A549 (cell line): ENCODE measurements at regions not wholly inside any gene's neighbourhood (a gene's known extent, or its start where the extent isn't known, plus 50 kb on each side); places are given as distances from the start of the nearest gene placed in this dataset.

ENCODE experiments used
- ATAC-seq, 2 experiments: fragments of 200-7000 bp in 1 of 2; fragments of >200 bp in 1 of 2; cut with Nextera tagmentation in 1 of 2; cut with Tn5 transposase in 1 of 2; 3 replicates each; pipeline versions ENCODE4 v1.8.0 to v1.9.1; 2018 to 2020; ENCODE audit warnings: mild to moderate bottlenecking in 1 of 2, moderate library complexity in 1 of 2
- CTCF ChIA-PET: fragments of 300-600 bp; sonication (Branson Sonifier 250); formaldehyde crosslinking; extraction: SDS; loops from one replicate; lab custom pipeline; 2021; ENCODE audit warnings: antibody characterized with exemption, inconsistent platforms; lab: Yijun Ruan, JAX
- POLR2A ChIA-PET: fragments of 350-600 bp; formaldehyde crosslinking; extraction: SDS; loops from one replicate; lab custom pipeline; 2021; ENCODE audit warnings: antibody characterized with exemption, inconsistent platforms; lab: Yijun Ruan, JAX
- DNase-seq, 2 experiments: peaks; one replicate each; pipeline versions ENCODE4 v3.0.0 to v3.0.0-alpha.2; 2011 to 2016; ENCODE audit warnings: low read depth in 1 of 2, low spot score in 1 of 2
- FAIRE-seq: peaks from 2 replicates; lab custom pipeline; 2011; peaks lifted over from hg19 to GRCh38; lab: Jason Lieb, UNC
- H3K27ac ChIP-seq, 2 experiments: fragments of >200 bp; sonication (Bioruptor Twin); formaldehyde crosslinking; 3 replicates each; pipeline ENCODE4 v1.5.1; 2016 to 2017
- H3K4me1 ChIP-seq: fragments of >200 bp; sonication (Bioruptor Twin); formaldehyde crosslinking; 3 replicates; pipeline ENCODE4 v1.6.1; 2016
- H3K4me2 ChIP-seq: fragments of >200 bp; sonication (Bioruptor Twin); formaldehyde crosslinking; 3 replicates; pipeline ENCODE4 v1.6.1; 2016
- H3K4me3 ChIP-seq: fragments of >200 bp; sonication (Bioruptor Twin); formaldehyde crosslinking; 3 replicates; pipeline ENCODE4 v1.5.1; 2016
- H3K9me3 ChIP-seq: fragments of >200 bp; sonication (Bioruptor Twin); formaldehyde crosslinking; 3 replicates; pipeline ENCODE4 v1.6.1; 2016
- BCL3 ChIP-seq: fragments of >200 bp; sonication (Bioruptor Twin); formaldehyde crosslinking; IDR thresholded peaks from 3 replicates; pipeline ENCODE4 v1.6.1; 2016
- CBX2 ChIP-seq: fragments of 200-600 bp; sonication (generic); IDR thresholded peaks from 2 replicates; pipeline ENCODE4 v1.6.1; 2016; ENCODE audit warnings: low read depth, mild to moderate bottlenecking, borderline replicate concordance
- CBX8 ChIP-seq: fragments of 200-600 bp; sonication (generic); IDR thresholded peaks from 2 replicates; pipeline ENCODE4 v1.6.1; 2016
- CEBPB ChIP-seq, 2 experiments: fragments of >200 bp in 1 of 2; sonication (Bioruptor Twin) in 1 of 2; formaldehyde crosslinking in 1 of 2; IDR thresholded peaks; 2 replicates each; pipeline ENCODE4 v1.6.1; 2012 to 2016
- CHD4 ChIP-seq: fragments of 200-600 bp; sonication (generic); IDR thresholded peaks from 2 replicates; pipeline ENCODE4 v1.6.1; 2016; ENCODE audit warnings: antibody characterized with exemption, mild to moderate bottlenecking, borderline replicate concordance
- E2F6 ChIP-seq: IDR thresholded peaks from 2 replicates; pipeline ENCODE4 v1.6.1; 2012; ENCODE audit warnings: low read depth, borderline replicate concordance
- EHF ChIP-seq: fragments of 250-450 bp; sonication (Bioruptor Pico); IDR thresholded peaks from 2 replicates; pipeline ENCODE4 v1.5.0; 2020; ENCODE audit warnings: mild to moderate bottlenecking
- EHMT2 ChIP-seq: fragments of 200-600 bp; sonication (generic); IDR thresholded peaks from 2 replicates; pipeline ENCODE4 v1.6.1; 2016; ENCODE audit warnings: antibody characterized with exemption, low read depth, mild to moderate bottlenecking, moderate library complexity
- EP300 ChIP-seq, 2 experiments: fragments of >200 bp; sonication (Bioruptor Twin); formaldehyde crosslinking; IDR thresholded peaks; 2 replicates in 1 of 2; 3 replicates in 1 of 2; pipeline ENCODE4 v1.6.1; 2016 to 2017
- HES2 ChIP-seq: fragments of >200 bp; sonication (Bioruptor Twin); formaldehyde crosslinking; IDR thresholded peaks from 2 replicates; pipeline ENCODE4 v1.6.1; 2016
- JUNB ChIP-seq: fragments of >200 bp; sonication (Bioruptor Twin); formaldehyde crosslinking; IDR thresholded peaks from 2 replicates; pipeline ENCODE4 v1.6.1; 2016
- MAX ChIP-seq: IDR thresholded peaks from 2 replicates; pipeline ENCODE4 v1.6.1; 2012
- MAZ ChIP-seq: fragments of 150-350 bp; IDR thresholded peaks from 2 replicates; pipeline ENCODE4 v1.6.1; 2014; ENCODE audit warnings: antibody characterized with exemption, low read depth, low read length, borderline replicate concordance
- MYC ChIP-seq: IDR thresholded peaks from 2 replicates; pipeline ENCODE4 v1.6.1; 2012; ENCODE audit warnings: mild to moderate bottlenecking, inconsistent platforms, low read length, improper control_type of control experiment, borderline replicate concordance
- RAD21 ChIP-seq, 2 experiments: fragments of >200 bp in 1 of 2; sonication (Bioruptor Twin) in 1 of 2; formaldehyde crosslinking in 1 of 2; IDR thresholded peaks in 1 of 2; conservative IDR thresholded peaks in 1 of 2; 2 replicates in 1 of 2; 3 replicates in 1 of 2; pipeline ENCODE4 v1.6.1; 2012 to 2018; ENCODE audit warnings: inconsistent platforms in 1 of 2
- RFX5 ChIP-seq: fragments of 450-650 bp; IDR thresholded peaks from 2 replicates; pipeline ENCODE4 v1.7.1; 2014; ENCODE audit warnings: antibody characterized with exemption, mild to moderate bottlenecking, moderate library complexity
- RNF2 ChIP-seq: fragments of 200-600 bp; sonication (generic); IDR thresholded peaks from 2 replicates; pipeline ENCODE4 v1.6.1; 2016; ENCODE audit warnings: low read depth, mild to moderate bottlenecking, antibody characterized with exemption, moderate library complexity, borderline replicate concordance
- TFCP2L1 ChIP-seq: fragments of 250-450 bp; sonication (Bioruptor Pico); IDR thresholded peaks from 2 replicates; pipeline ENCODE4 v1.5.0; 2021; ENCODE audit warnings: mild to moderate bottlenecking
- ZC3H11A ChIP-seq: fragments of 450-650 bp; IDR thresholded peaks from 2 replicates; pipeline ENCODE4 v1.6.1; 2014; ENCODE audit warnings: antibody characterized with exemption, mild to moderate bottlenecking
- ZFP36 ChIP-seq: fragments of 450-650 bp; IDR thresholded peaks from 2 replicates; pipeline ENCODE4 v1.6.1; 2014; ENCODE audit warnings: borderline replicate concordance; ENCODE audit not compliant: partially characterized antibody
- WGBS: methylation state at CpG from one replicate; pipeline ENCODE4 v1.1.6; 2017; ENCODE audit errors: missing lambda C conversion rate; 5-methylcytosine and 5-hydroxymethylcytosine counted together

GRCh38 chr9:129422843-129423192, 198.1 kb downstream of the C9orf50 start:
- CTCF ChIA-PET = interaction anchor here (1.1 kb wide), 1 partner anchor 14 kb away, joined by 5 read pairs; no protein-coding TSS in a partner anchor
- H3K4me2 ChIP-seq = 0 out of 3 replicates have a peak overlapping the region, but pooled peaks have one; percentile 0
- TF ChIP-seq E2F6 = no peak
- TF ChIP-seq MAX = 0 out of 2 replicates have a peak, but pooled peaks have one; percentile 32
- FAIRE-seq (no peak), DNase-seq (no peak), ATAC-seq (peak in 1 of 2 experiments; percentile 30; a peak in 3 of 6 replicates)
- H3K4me3 ChIP-seq = no peak overlapping the region
- H3K27ac ChIP-seq = peak overlapping the region; percentile 49 to 98
- H3K4me1 ChIP-seq = peaks cover 22% of the 10 kb centered on the region
- 46% methylated on average over 12 of the region's 12 CpGs for WGBS
- H3K9me3 ChIP-seq = no peaks in the 10 kb centered on the region
- POLR2A ChIA-PET = no interaction called here

- Histone ChIP-seq H3K4me3 (no peak overlapping the region), H3K4me2 (0 out of 3 replicates have a peak overlapping the region, but pooled peaks have one; percentile 0), H3K9me3 (no peaks in the 10 kb centered on the region), H3K4me1 (peaks cover 28% of the 10 kb centered on the region), H3K27ac (peak overlapping the region; percentile 49 to 98)
- ATAC-seq (no peak; a peak in 1 of 6 replicates), DNase-seq (no peak), FAIRE-seq (no peak)
- POLR2A ChIA-PET = no interaction called here
- CTCF ChIA-PET = interaction anchor here (1.1 kb wide), 1 partner anchor 15 kb away, joined by 5 read pairs; no protein-coding TSS in a partner anchor
- 88% methylated on average over 10 of the region's 11 CpGs for WGBS
- no peak for TF ChIP-seq JUNB
- peak; percentile 26; the same call in 1 of the 2 replicates for TF ChIP-seq CHD4
- TF ChIP-seq CEBPB (IDR thresholded peaks at IDR 0.05) = no peak
These were observed 198.7 kb downstream of the C9orf50 start for GRCh38 chr9:129422032-129422842.

GRCh38 chr9:129421371-129421770, 199.5 kb downstream of the C9orf50 start:
- no peak for FAIRE-seq

More at GRCh38 chr9:129421371-129421770, 199.5 kb downstream of the C9orf50 start:
- DNase-seq (no peak), ATAC-seq (no peak)
- Histone ChIP-seq H3K4me2 (no peak overlapping the region), H3K4me3 (no peak overlapping the region), H3K4me1 (peaks cover 36% of the 10 kb centered on the region), H3K9me3 (no peaks in the 10 kb centered on the region), H3K27ac (peak overlapping the region; percentile 30 to 98; a peak in 4 of 6 replicates)
- POLR2A ChIA-PET = no interaction called here
- TF ChIP-seq MAZ (no peak), RFX5 (no peak), EHF (CRISPR knock-in tag) (no peak), EHMT2 (no peak), MAX (no peak), RNF2 (no peak), ZC3H11A (no peak), ZFP36 (no peak), HES2 (no peak), BCL3 (no peak), RAD21 (conservative IDR thresholded peaks at IDR 0.05 in 1 of 2, IDR thresholded peaks at IDR 0.05 in 1 of 2) (no peak), CBX8 (no peak), CBX2 (no peak), TFCP2L1 (CRISPR knock-in tag) (no peak), EP300 (IDR thresholded peaks at IDR 0.05) (no peak), MYC (no peak)
- WGBS = 91% methylated on average over 29 of the region's 29 CpGs
- CTCF ChIA-PET = interaction anchor here (1.5 to 1.7 kb wide), 2 partner anchors 39 to 248 kb away, joined by 3 to 4 read pairs; no protein-coding TSS in a partner anchor
